Keratinocyte (primary cell): ENCODE measurements at regions not wholly inside any gene's neighbourhood (a gene's known extent, or its start where the extent isn't known, plus 50 kb on each side); places are given as distances from the start of the nearest gene placed in this dataset.

Source experiments
- DNase-seq: peaks from one replicate; pipeline ENCODE4 v3.0.0-alpha.2; 2011; ENCODE audit warnings: low read depth, missing footprints, low spot score
- FAIRE-seq: peaks from 2 replicates; lab custom pipeline; 2011; peaks lifted over from hg19 to GRCh38; lab: Jason Lieb, UNC
- H2AFZ ChIP-seq: 2 replicates; pipeline ENCODE4 v1.6.0; 2012; ENCODE audit warnings: low read length, control low read depth, inconsistent platforms; ENCODE audit not compliant: control insufficient read depth
- H3K27ac ChIP-seq: 2 replicates; pipeline ENCODE4 v1.5.1; 2011; ENCODE audit warnings: low read length; ENCODE audit not compliant: control insufficient read depth, insufficient read depth
- H3K27me3 ChIP-seq: 3 replicates; pipeline ENCODE4 v1.6.0; 2011; ENCODE audit warnings: low read length; ENCODE audit not compliant: control insufficient read depth, insufficient read depth; ENCODE audit errors: extremely low read depth
- H3K36me3 ChIP-seq, 2 experiments: 2 replicates in 1 of 2; 3 replicates in 1 of 2; pipeline ENCODE4 v1.5.1; 2011; ENCODE audit warnings: low read length in 2 of 2, mild to moderate bottlenecking in 1 of 2; ENCODE audit not compliant: control insufficient read depth in 2 of 2, insufficient read depth in 2 of 2; ENCODE audit errors: extremely low read depth in 1 of 2
- H3K4me1 ChIP-seq: 3 replicates; pipeline ENCODE4 v1.5.1; 2011; ENCODE audit warnings: low read length; ENCODE audit not compliant: control insufficient read depth, insufficient read depth; ENCODE audit errors: extremely low read depth
- H3K4me2 ChIP-seq: 3 replicates; pipeline ENCODE4 v1.6.0; 2011; ENCODE audit warnings: low read depth, low read length; ENCODE audit not compliant: control insufficient read depth, insufficient read depth; ENCODE audit errors: extremely low read depth
- H3K4me3 ChIP-seq, 3 experiments: fragments of 200-600 bp in 1 of 3; sonication (generic) in 1 of 3; 2 replicates in 2 of 3; 3 replicates in 1 of 3; pipeline ENCODE4 v1.5.1; 2011 to 2016; ENCODE audit warnings: low read length in 3 of 3, mild to moderate bottlenecking in 3 of 3, control low read depth in 2 of 3, inconsistent platforms in 1 of 3, low read depth in 1 of 3, mixed read lengths in 1 of 3, mixed run types in 1 of 3, moderate library complexity in 1 of 3; ENCODE audit not compliant: control insufficient read depth in 2 of 3, insufficient read depth in 2 of 3; ENCODE audit errors: extremely low read depth in 1 of 3
- H3K79me2 ChIP-seq: 2 replicates; pipeline ENCODE4 v1.6.0; 2012; ENCODE audit warnings: low read length; ENCODE audit not compliant: control insufficient read depth, insufficient read depth
- H3K9ac ChIP-seq: 3 replicates; pipeline ENCODE4 v1.6.0; 2011; ENCODE audit warnings: low read length; ENCODE audit not compliant: control insufficient read depth, insufficient read depth; ENCODE audit errors: extremely low read depth
- H3K9me1 ChIP-seq: 3 replicates; pipeline ENCODE4 v1.6.0; 2011; ENCODE audit warnings: low read length; ENCODE audit not compliant: control insufficient read depth, insufficient read depth; ENCODE audit errors: extremely low read depth
- H3K9me3 ChIP-seq: 2 replicates; pipeline ENCODE4 v1.5.1; 2012; ENCODE audit warnings: low read depth, low read length; ENCODE audit not compliant: control insufficient read depth
- H4K20me1 ChIP-seq: 3 replicates; pipeline ENCODE4 v1.6.0; 2011; ENCODE audit warnings: low read length; ENCODE audit not compliant: control insufficient read depth, insufficient read depth; ENCODE audit errors: extremely low read depth
- CTCF ChIP-seq, 3 experiments: IDR thresholded peaks in 1 of 3; conservative IDR thresholded peaks in 1 of 3; optimal IDR thresholded peaks in 1 of 3; 2 replicates in 2 of 3; 3 replicates in 1 of 3; pipeline versions ENCODE3 to v1.5.1; 2011; ENCODE audit warnings: low read length in 3 of 3, mild to moderate bottlenecking in 3 of 3, moderate library complexity in 2 of 3, control low read depth in 1 of 3, inconsistent platforms in 1 of 3; ENCODE audit not compliant: insufficient read depth in 2 of 3; ENCODE audit errors: extremely low read depth in 1 of 3
- EZH2 ChIP-seq: IDR thresholded peaks from one replicate; pipeline ENCODE4 v1.6.1; 2012; ENCODE audit warnings: inconsistent platforms, mild to moderate bottlenecking, low read length, moderate library complexity
- dilution Hi-C: fragments of 300-500 bp; cut with MboI; formaldehyde crosslinking; loops from one replicate; pipeline ENCODE4 v1.7.0; 2020; ENCODE audit warnings: low sequenced_read_pairs; ENCODE audit not compliant: extremely low pct_ligation_motif_present

GRCh38 chr11:80610516-80610915 is 1169.7 kb upstream of the TENM4 start:
- FAIRE-seq: no peak
- H3K9ac ChIP-seq: no peak overlapping the region
- no peaks in the 10 kb centered on the region for H3K9me3 ChIP-seq
- no peaks in the 10 kb centered on the region for H4K20me1 ChIP-seq
- H2AFZ ChIP-seq: no peak overlapping the region
- no peaks in the 10 kb centered on the region for H3K27me3 ChIP-seq
- no peak overlapping the region for H3K4me3 ChIP-seq
- H3K79me2 ChIP-seq: no peaks in the 10 kb centered on the region
- H3K4me1 ChIP-seq: no peaks in the 10 kb centered on the region
- no peaks in the 10 kb centered on the region for H3K36me3 ChIP-seq
- DNase-seq: no peak
- TF ChIP-seq EZH2 (no peak), CTCF (optimal IDR thresholded peaks at IDR 0.05 in 1 of 3, IDR thresholded peaks at IDR 0.05 in 1 of 3, conservative IDR thresholded peaks at IDR 0.05 in 1 of 3; ENCODE audit: extremely low read depth in 1 of 3, insufficient read depth in 2 of 3, low read length in 3 of 3) (no peak)
- dilution Hi-C loops: no loop called here
- H3K4me2 ChIP-seq: no peak overlapping the region
- no peak overlapping the region for H3K27ac ChIP-seq
- H3K9me1 ChIP-seq: no peaks in the 10 kb centered on the region

DNA sequence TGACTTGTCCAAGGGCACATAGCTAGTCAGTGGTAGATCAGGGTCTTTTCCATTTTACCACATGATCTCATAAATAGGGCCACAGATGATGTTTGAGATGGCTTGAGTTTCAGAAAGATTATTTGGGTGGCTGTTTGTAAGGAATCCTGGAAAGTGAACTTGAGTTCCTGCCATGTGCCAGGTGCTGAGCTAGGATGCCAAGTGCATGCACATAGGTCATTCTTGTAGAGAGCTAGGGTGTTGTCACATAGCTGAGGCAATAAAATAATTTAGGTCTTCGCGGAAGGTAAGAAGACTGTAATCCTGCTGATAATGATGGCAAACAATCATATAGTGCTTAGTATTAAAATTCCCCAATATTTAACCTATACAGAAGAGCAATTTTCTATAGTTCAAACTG is 1162.6 kb upstream of the TENM4 start:
- TF ChIP-seq CTCF (optimal IDR thresholded peaks at IDR 0.05 in 1 of 3, IDR thresholded peaks at IDR 0.05 in 1 of 3, conservative IDR thresholded peaks at IDR 0.05 in 1 of 3; ENCODE audit: extremely low read depth in 1 of 3, insufficient read depth in 2 of 3, low read length in 3 of 3) (no peak), EZH2 (no peak)
- no peak for DNase-seq
- H3K4me2 ChIP-seq: no peak overlapping the region
- H4K20me1 ChIP-seq: no peaks in the 10 kb centered on the region
- no peak overlapping the region for H3K27ac ChIP-seq
- H3K9ac ChIP-seq: no peak overlapping the region
- no peak overlapping the region for H2AFZ ChIP-seq
- H3K9me1 ChIP-seq: no peaks in the 10 kb centered on the region
- H3K9me3 ChIP-seq: no peaks in the 10 kb centered on the region
- FAIRE-seq: no peak
- H3K36me3 ChIP-seq: no peaks in the 10 kb centered on the region
- no peaks in the 10 kb centered on the region for H3K27me3 ChIP-seq
- no peaks in the 10 kb centered on the region for H3K79me2 ChIP-seq
- dilution Hi-C loops: no loop called here
- H3K4me3 ChIP-seq: no peak overlapping the region
- peaks cover 3% of the 10 kb centered on the region for H3K4me1 ChIP-seq
